ENCODE measurements at regions not wholly inside any gene's neighbourhood (a gene's known extent, or its start where the extent isn't known, plus 50 kb on each side); places are given as distances from the start of the nearest gene placed in this dataset.
"Not testable (repeated sequence)": the region's sequence is repeated elsewhere in the genome, so short reads cannot be mapped to it uniquely, and the experiment has no call there.

GRCh38 chr14:81771651-81772275 is 238.1 kb upstream of the SEL1L start:
- intact Hi-C loops (cut with DNase I), result no loop called here
- Histone ChIP-seq H3K4me1 (no peaks in the 10 kb centered on the region), H3K27ac (no peak overlapping the region), H3K9me3 (no peaks in the 10 kb centered on the region), H3K27me3 (no peaks in the 10 kb centered on the region), H3K4me3 (replicated peaks in 1 of 3) (no peak overlapping the region), H3K36me3 (no peaks in the 10 kb centered on the region)
- no peak for DNase-seq
- TF ChIP-seq, protein P1, sequence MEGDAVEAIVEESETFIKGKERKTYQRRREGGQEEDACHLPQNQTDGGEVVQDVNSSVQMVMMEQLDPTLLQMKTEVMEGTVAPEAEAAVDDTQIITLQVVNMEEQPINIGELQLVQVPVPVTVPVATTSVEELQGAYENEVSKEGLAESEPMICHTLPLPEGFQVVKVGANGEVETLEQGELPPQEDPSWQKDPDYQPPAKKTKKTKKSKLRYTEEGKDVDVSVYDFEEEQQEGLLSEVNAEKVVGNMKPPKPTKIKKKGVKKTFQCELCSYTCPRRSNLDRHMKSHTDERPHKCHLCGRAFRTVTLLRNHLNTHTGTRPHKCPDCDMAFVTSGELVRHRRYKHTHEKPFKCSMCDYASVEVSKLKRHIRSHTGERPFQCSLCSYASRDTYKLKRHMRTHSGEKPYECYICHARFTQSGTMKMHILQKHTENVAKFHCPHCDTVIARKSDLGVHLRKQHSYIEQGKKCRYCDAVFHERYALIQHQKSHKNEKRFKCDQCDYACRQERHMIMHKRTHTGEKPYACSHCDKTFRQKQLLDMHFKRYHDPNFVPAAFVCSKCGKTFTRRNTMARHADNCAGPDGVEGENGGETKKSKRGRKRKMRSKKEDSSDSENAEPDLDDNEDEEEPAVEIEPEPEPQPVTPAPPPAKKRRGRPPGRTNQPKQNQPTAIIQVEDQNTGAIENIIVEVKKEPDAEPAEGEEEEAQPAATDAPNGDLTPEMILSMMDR (IDR thresholded peaks at IDR 0.05), result no peak
- TF ChIP-seq POLR2A (IDR thresholded peaks at IDR 0.05), result no peak

GRCh38 chr14:81772381-81772780 is 238.7 kb upstream of the SEL1L start:
- no peaks in the 10 kb centered on the region for H3K36me3 ChIP-seq
- no peak overlapping the region for H3K27ac ChIP-seq
- H3K4me3 ChIP-seq (replicated peaks in 1 of 3), result no peak overlapping the region
- H3K4me1 ChIP-seq, result no peaks in the 10 kb centered on the region
- no peak for DNase-seq
- intact Hi-C loops (cut with DNase I), result no loop called here
- H3K27me3 ChIP-seq, result no peaks in the 10 kb centered on the region
- TF ChIP-seq, protein P1 (IDR thresholded peaks at IDR 0.05), result no peak
- TF ChIP-seq POLR2A (IDR thresholded peaks at IDR 0.05), result no peak
- WGBS, 2 donors, result 81 to 91% methylated on average over 1 of the region's 1 CpG
- H3K9me3 ChIP-seq, result no peaks in the 10 kb centered on the region

- 84 to 98% methylated on average over 2 of the region's 2 CpGs for WGBS, 2 donors
- Histone ChIP-seq H3K9me3 (no peaks in the 10 kb centered on the region), H3K4me3 (replicated peaks in 1 of 3) (no peak overlapping the region), H3K27me3 (no peaks in the 10 kb centered on the region), H3K27ac (no peak overlapping the region), H3K36me3 (no peaks in the 10 kb centered on the region), H3K4me1 (no peaks in the 10 kb centered on the region)
- intact Hi-C loops (cut with DNase I), result no loop called here
- TF ChIP-seq, protein P1 (IDR thresholded peaks at IDR 0.05), result no peak
- TF ChIP-seq POLR2A (IDR thresholded peaks at IDR 0.05), result no peak
- DNase-seq, result no peak
Observed at GRCh38 chr14:81776531-81776930, 242.9 kb upstream of the SEL1L start.

- H3K27ac ChIP-seq; DNase-seq; H3K4me1 ChIP-seq; intact Hi-C loops (cut with DNase I); H3K36me3 ChIP-seq; H3K27me3 ChIP-seq; H3K9me3 ChIP-seq; H3K4me3 ChIP-seq (replicated peaks in 1 of 3): not testable (repeated sequence)
- WGBS, 2 donors, result 70 to 84% methylated on average over 7 of the region's 7 CpGs
Observed at GRCh38 chr14:81781798-81782197, 248.1 kb upstream of the SEL1L start.

DNA sequence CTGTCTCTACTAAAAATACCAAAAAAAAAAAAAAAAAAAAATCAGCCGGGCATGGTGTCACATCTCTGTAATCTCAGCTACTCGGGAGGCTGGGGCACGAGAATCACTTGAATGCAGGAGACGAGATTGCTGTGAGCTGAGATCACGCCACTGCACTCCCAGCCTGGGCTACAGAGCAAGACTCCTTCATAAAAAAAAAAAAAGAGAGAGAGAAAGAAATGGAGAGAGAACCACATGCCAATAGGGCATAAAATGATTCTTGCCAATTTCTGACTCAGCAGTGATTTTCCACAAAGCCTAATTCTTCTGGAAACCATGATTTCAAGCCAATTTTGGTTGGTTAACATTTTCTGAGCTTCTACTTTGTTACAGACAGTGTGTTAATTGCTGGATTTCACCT is 250.4 kb upstream of the SEL1L start:
- 76 to 88% methylated on average over 5 of the region's 5 CpGs for WGBS, 2 donors
- DNase-seq, result no peak
- Histone ChIP-seq H3K9me3 (no peaks in the 10 kb centered on the region), H3K27me3 (no peaks in the 10 kb centered on the region), H3K27ac (no peak overlapping the region), H3K4me1 (no peaks in the 10 kb centered on the region), H3K4me3 (replicated peaks in 1 of 3) (no peak overlapping the region), H3K36me3 (no peaks in the 10 kb centered on the region)
- TF ChIP-seq, protein P1 (IDR thresholded peaks at IDR 0.05), result no peak
- TF ChIP-seq POLR2A (IDR thresholded peaks at IDR 0.05), result no peak
- intact Hi-C loops (cut with DNase I), result no loop called here

GRCh38 chr14:81797315-81797714 is 263.7 kb upstream of the SEL1L start:
- Histone ChIP-seq H3K9me3 (no peaks in the 10 kb centered on the region), H3K36me3 (no peaks in the 10 kb centered on the region), H3K27me3 (no peaks in the 10 kb centered on the region), H3K4me1 (no peaks in the 10 kb centered on the region), H3K4me3 (replicated peaks in 1 of 3) (no peak overlapping the region), H3K27ac (no peak overlapping the region)
- TF ChIP-seq POLR2A (IDR thresholded peaks at IDR 0.05), result no peak
- TF ChIP-seq, protein P1 (IDR thresholded peaks at IDR 0.05), result no peak
- no peak for DNase-seq
- WGBS, 2 donors, result 62 to 81% methylated on average over 2 of the region's 2 CpGs
- intact Hi-C loops (cut with DNase I), result no loop called here
